NK-92 treated with Interleukin-12 subunit alpha and Interleukin-12 subunit beta, amount 100 ng/mL, for 24 hours (cell line): ENCODE measurements at regions not wholly inside any gene's neighbourhood (a gene's known extent, or its start where the extent isn't known, plus 50 kb on each side); places are given as distances from the start of the nearest gene placed in this dataset.

Source experiments
- DNase-seq: peaks from one replicate; lab custom pipeline; 2025; lab: John Stamatoyannopoulos, UW

DNA sequence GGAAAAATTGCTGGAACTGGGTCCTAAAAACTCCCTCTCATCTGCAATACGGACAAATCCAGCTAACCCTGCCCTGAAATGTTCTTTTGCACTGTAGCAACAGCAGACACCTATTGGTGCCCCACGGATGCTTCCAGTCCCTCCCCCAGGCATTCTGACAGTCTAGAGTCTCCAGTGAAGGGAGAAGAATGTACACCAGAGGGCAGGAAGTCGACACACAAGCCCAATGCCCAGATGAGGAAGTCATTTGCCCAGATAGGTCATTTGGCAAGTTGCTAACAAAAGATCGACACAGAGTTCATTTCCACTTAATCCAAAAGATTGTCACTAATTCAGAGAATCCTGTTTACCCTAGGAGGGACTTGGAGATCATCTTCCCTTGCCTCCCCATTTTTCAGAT, 293.0 kb upstream of the PRDM1 start:
- no peak for DNase-seq

DNA sequence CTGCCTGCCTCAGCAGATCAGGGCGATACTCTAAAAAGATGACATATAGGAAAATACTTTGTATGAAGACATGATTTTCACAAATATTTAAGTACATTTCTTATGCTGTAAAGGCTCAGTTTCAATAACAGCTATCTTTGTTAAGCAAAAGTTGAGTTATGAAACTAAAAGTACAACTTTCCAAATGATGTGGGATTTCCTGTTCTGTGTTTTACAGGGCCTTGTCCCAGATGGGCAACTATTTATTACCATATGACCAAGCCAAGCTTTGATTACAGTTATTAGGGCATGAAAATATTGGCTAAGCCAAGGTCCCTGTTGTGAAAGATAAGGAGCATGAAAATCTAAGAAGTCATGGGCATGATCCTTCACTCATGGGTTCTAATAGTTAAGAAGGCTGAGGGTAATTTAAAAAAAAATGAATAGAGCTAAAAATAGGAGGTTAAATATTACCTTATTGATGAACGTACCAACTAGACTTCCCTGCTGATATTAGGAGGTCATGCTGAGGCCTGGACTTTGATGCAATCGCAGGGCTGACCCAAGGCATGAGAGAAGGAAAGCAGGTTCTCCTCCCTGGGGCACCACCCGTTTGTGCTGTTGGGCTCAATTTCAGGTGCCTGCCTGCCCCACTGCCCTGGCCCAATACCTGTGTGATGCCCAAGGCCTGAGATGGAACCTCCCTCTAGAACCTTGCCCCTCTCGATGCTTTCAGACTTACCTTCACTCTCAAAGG, 294.4 kb upstream of the PRDM1 start:
- no peak for DNase-seq

DNA sequence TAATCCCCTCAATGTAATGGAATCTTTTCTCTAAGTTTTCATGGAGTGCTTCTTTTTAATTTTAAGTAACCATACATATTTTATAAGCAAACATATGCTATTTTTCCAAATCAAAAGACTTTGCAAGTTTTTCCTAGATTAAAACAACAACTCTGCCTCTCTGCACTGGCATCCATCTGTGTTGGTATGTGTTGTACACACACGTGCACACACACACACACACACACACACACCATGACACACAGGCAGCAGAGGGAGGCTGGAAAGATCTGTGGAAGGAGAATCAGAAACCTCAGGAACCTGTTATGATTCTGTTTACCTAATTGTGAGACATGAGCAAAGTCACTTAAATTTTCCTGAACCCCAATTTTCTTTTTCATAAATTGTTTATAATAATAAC, 295.0 kb upstream of the PRDM1 start:
- no peak for DNase-seq

DNA sequence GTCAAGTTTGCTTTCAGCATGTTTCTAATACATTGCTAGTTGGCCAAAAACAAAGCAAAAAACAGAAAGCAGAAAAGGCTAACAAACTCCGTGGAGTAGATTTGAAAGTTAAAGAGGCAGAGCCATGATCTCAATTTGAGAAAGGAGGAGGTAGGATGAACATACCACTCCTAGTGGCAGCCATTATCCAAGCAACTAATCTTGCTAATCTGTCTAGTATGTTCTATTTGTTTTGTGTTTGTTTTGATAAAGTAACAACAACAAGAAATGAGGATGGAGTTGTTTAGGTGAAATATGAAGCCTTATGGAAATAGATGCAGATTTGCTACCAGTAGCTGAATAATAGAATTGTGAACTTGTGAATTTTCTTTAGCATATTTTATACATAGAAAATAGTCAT, 295.5 kb upstream of the PRDM1 start:
- no peak for DNase-seq

DNA sequence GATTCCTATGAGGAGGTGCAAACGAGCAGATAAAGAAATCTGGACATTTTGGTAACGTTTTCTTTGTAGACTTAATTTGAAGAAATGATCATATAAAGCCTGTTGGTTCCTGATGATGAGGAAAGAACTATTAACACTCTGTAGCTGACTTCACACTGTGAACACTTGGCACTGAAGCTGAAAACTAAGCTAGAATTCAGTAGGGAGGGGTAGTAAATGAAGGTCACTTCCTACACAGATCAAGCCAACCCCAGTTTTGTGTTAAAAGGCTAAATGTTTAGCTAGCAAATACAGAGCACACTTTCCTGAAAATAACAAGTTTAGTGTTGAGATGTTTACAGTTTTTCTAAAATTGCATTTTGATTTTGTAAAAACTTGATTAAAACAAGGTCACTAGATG, 296.2 kb upstream of the PRDM1 start:
- DNase-seq = no peak

DNA sequence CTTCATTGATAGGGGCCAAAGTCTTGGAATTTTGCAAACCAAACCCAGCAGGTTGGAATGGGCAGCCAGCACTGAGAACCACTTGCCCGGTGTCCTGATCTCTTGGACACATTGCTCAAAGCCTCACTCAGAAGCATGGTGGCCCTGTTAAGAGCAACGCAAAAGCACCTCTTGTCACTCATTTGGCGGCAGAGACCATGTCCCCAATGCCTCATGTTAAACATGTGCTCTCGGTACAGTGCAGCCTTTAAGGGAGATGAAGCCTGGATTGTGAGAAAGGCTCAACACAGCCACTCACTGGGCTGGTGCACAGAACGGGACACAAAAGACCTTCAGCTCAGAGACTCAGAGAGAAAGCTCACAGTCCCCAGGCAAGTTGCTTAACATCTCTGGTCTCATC, 298.4 kb upstream of the PRDM1 start:
- no peak for DNase-seq

DNA sequence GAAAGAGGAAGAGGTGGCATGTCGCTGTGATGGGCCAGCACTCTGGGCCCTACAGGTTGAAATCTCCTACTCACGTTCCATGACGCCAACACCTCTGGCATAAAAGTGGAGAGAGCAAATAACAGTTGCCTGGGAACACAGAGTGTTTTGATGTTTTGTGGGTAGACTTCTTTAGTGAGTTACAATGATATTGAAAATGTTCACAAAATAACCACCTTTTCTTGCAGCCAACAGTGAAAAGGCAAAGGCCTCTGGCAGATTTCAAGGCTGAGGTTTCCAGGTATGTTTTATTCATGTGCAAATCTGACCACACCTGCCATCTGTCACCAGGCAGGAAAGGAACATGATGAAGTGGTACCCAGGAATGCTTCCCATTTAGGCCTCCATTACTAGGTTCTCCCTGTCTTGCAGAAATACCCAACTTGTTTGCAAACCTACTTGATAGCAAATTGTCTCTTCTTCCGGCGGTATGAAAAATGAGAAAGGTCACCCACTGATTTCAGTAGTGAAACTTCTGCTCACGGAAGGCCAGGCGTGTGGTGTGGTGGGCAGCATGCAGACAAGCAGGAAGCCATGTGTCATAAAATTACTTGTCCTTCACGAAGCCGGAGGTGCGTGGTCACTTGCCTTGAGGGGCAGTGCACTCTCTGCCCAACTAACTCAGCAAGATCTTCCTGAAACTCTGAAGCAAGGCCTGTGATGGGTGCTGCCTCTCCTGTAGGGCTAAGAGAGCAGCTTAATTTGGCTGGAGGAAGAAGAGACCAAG, 299.1 kb upstream of the PRDM1 start:
- no peak for DNase-seq

DNA sequence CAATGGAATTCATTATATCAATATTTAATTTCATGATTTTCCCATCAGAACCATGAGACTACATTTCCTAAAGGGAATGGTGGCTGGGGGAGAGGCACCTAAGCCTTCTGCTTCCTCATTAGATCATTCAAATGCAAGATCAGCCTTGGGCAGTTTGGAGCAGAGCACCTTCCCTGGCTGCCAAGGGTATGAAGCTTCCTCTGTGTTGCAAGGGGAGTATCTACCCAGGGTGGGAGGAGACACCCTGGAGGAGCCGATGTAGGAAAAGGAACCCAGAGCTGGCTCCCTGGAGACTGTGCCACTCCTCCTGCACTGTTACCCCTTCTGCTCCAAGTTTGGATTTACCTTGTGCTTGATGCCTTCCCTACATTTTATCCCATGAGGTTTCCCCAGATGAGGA, 299.7 kb upstream of the PRDM1 start:
- no peak for DNase-seq

DNA sequence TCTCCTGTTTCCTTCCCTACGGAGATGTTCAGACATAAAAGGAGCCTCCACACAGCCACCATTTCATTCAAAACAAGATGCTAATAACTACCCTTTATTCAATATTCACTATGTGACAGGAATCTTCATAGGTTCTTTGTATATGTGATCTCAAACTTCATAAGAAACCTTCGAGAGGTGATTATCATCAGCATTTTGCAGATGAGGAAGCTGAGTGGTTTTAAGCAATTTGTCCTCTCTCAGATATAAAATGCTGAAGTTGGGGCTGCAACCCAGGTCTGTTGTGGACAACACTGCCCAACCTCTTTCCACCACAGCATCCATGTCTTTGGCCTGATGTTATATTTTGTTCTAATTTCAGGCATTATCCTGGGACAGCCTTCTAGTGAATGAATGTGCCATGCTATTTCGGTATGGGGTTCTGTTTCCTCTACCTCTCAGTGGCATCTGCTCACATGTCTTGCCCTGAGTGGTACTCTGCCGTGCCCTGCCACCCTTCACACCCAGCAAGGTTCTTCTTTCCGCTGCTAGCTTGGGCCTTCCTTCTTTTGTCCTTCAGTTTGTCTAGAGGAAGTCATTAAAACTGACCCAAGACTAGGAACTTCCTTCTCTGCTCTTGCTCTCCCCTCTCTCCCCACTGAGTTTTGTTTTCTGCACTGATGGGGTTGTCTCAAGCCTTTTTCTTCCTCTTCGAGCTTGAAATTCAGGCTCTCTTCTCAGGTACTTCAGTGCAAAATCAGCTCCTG, 300.9 kb upstream of the PRDM1 start:
- DNase-seq = no peak

DNA sequence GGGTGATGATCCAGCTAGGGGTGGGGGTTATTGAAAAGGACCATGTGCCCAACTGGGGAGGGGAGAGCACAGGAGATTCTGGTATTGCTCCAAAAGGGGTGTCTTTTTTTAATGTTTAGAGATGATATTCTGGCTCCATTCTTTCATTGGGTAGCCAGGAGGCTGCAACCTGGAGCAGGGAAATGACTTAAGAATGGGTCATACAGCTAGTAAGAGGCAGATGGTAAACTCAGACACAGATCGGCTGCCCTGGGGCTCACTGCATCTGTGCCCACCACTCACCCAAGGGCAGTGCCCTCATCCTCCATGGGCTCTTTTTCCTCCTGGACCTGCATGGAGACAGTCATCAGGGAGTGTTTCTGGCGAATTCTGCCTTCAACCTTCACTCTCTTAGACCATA, 302.0 kb upstream of the PRDM1 start:
- DNase-seq = no peak

DNA sequence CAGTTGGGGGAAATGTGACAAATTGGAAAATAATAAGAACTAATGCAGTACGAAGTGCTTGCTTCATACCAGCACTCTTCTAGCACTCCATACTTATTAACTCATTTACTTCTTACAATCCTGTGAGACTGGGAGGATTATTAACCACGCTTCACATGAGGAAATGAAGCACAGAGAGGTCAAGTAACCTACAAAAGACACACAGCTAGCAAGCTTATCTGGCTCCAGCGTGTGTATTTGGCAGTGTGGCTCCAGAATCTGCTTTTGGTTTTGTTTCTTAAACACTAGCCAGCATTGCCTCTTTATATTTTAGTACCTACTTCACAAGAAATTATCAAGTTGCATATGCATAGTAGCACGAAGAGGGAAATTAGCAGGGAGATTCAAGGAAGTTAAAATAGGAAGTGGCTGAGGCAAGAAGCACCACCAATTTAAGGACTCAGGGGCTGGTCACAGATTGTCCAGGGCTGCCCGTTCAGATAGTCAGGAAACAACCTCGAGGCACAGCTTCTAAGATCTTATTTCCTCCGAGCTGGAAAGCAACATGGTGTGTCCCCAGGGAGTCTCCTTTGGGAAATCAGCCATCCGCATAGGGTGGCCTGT, 302.7 kb upstream of the PRDM1 start:
- DNase-seq = no peak

DNA sequence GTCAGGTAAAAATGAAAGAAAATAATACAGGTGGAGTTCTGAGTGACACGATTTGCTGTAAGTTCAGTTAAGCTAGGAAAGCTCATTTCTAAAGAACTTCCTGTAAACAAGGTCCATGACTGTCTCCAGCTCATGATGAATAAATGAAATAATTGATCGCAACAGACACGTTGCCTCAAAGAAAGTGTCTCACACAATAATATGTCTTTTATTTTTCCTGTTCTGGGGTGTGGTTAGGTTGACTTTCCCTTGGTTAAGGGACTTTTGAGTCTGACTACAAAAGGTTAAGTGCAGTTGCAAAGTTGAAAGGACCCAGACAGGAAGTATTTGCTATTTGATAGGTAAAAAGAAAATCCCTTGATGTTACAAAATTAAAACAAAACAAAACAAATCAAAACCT, 304.2 kb upstream of the PRDM1 start:
- DNase-seq = no peak

DNA sequence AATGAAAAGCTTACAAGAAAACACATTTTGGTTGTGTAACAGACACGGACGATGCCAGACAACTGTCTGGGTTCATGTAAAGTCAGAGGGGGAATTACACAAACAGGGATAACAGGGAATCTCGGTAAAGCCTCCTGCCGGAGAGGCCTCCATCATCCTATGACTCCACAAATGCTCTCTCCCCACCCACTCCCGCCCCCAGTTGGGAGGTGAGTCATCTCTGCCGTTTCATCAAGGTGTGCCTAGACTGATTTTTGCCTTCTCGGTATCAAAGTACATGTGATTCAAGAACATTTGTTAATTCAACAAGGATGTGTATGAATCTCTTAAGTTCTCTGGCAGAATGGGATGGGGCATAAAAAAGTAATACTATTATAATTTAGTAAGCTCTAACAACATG, 304.9 kb upstream of the PRDM1 start:
- DNase-seq = no peak

DNA sequence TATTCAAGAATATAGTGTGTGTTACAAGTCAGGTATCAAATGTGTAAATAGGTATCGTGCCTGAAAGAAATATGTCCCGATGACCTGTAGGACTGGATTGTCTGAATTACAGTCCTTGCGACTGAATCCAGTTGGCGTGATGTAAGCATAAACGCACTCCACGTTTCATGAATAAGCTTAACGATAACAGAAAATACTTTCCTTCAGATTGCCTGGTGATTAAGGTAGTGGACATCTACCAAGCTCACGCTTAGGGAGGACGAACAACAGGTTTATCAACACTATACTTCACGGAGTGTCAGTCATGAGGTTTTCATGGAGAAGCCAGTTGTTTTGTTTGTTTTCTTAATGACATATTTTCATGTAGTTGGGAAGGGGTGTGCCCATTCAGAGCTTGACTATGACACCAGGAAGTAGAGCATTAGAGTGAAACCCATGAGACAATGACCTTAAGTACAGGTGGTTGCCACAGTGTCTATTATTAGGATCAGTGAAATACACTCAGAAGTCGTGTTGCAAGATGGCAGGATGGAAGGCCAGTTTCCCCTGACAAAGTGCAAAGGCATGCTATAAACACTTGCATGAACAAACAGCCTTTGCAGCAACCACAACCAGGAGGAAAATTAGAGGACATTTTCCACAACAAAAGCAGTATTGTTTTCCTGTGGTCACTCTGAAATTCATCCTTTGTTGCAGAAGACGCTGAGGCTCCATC, 305.8 kb upstream of the PRDM1 start:
- no peak for DNase-seq

DNA sequence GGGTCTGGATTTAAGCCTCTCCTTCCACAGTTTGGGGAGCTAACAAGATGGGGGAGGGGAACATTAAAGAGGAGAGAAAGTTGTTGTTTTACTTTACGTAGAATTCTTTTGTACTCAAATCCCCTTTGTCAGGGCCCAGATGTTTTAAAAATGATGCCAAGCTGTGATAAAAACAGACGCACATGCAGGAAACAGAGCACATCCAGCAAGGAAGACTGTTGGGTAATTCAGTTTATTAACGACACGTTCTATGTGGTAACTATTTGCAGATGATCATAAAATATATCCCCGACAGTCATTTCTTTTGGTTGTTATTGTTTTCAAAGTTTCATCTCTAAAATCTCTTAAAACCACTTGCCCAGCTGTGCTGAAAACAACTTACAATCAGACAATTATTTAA, 307.0 kb upstream of the PRDM1 start:
- DNase-seq = no peak

DNA sequence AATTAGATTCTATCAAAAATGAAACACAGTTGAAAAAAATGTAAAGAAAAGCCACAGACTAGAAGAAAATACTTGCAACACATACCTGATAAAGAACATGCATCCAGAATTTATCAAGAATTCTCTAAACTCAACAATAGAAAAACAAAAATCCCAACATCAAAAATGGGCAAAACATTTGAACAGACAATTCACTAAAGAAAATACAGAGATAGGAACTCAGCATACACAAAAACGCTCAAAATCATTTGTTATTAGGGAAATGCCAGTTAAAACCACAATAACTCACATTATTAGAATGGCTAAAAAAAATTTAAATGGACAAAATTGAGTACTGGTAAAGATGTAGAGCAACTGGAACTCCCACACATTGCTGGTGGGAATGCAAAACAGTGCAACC, 311.0 kb upstream of the PRDM1 start:
- DNase-seq = no peak

DNA sequence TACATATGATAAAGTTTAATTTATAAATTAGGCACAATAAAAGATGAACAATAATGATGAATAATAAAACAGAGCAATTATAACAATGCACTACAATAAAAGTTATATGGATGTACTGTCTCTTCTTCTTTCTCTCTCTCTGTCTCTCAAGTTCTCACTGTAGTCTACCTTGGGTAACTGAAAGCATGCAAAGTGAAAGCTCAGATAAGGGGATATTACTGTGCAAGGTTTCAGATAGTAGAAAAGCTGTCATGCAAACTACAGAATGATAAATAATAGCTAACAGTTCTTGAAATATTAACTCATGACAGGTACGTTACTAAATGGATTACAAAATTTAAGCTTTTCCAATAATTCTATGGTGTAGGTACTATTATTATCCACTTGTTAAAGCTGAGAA, 311.9 kb upstream of the PRDM1 start:
- DNase-seq = no peak

DNA sequence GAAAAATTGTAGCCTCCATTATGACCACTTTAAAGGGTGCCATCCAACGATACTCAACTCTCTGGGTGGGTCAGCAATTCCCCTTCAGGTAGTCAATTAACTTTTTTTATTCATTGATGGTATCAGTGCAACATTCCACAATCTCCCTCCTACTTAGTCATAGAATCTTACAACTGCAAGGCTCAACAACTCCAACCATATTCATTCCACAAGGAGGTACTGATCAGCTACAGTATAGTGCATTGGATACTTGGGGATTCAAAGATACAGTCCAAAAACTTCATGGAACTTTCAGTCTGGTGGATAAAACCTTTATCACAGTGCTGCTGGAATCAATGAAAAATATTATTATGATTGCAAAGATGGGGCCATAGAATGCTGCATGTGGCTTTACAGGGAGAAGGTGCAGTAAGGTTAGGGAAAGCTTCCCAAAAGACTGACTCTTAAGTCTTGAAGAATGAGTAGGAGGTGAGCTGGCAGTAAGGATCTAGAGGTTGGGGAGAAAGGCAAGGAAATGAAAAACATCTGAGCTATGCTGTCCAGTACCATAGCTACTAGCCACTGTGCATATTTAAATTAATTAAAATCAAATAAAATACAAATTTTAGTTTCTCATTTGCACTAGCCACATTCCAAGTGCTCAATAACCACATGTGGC, 314.7 kb upstream of the PRDM1 start:
- no peak for DNase-seq

DNA sequence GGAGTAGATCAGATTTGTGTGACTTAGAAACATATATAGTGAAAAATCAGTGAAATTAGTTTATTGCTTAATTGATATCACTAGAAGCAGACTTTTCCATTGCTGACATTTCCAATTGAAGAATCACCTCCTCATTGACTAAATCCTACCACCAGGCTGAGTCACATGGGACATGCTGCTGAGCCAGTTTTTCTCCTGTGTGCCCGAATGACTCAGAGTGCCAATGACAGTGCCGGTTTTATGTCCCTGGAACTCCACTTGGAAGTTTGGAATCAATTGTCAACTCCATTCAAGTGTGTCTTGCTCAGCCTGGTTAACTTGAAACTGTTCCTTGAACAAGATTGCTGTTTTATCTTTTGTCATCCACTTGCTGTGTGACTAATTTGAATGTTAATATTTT, 316.1 kb upstream of the PRDM1 start:
- DNase-seq = no peak

DNA sequence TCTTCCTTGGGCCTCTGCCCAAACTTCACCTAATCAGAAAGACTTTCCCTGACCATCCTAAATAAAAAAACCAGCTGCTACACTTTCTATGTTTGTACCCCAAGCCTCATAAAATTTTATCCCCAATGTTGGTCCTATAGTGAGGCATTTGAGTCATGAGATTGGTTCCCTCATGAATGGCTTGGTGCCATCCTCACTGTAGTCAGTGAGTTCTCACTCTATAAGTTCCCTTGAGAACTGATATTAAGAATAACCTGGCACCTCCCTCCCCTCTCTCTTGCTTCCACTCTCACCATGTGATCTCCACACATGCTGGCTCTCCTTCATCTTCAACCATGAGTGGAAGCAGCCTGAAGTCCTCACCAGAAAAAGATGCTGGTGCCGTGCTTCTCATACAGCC, 316.9 kb upstream of the PRDM1 start:
- DNase-seq = no peak

DNA sequence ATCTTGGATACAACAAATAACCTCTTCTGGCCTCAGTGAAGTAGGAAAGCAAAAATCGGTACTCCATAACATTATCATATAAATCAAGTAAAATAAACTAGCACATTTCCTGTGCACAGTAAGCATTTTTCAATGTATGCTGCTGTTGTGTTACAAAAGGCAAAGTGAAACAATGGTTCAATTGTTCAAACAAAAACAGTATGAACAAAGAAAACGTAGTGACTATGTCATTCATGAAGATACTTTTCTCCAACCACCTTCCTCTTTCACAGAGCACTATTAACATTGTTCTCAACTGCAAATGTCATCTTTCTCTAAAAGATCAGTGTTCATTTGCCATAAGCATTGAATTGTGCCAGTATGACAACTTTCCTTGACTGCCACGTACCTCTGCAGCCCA, 318.6 kb upstream of the PRDM1 start:
- no peak for DNase-seq

DNA sequence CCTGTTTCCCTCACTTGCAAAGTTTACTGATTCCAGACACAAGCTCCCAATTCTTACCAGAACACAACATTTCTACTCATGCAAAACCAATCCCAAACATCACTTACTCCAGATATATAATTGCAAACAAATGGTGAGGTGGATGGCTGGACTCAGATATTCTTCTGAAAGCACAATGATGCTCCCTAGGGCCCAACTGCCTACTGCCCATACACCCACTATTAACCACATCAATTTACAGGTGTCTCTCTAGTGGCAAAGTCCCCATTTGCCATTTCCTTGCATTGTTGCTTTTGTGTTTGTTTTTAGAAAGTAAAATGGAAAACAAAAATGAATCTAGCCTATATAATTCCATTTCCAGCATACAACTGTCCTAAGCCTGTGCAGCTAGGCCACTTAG, 320.9 kb upstream of the PRDM1 start:
- DNase-seq = no peak
